Neural crest cell (in vitro differentiated cells): ENCODE measurements at regions not wholly inside any gene's neighbourhood (a gene's known extent, or its start where the extent isn't known, plus 50 kb on each side); places are given as distances from the start of the nearest gene placed in this dataset.

ENCODE experiments used
- DNase-seq: peaks from one replicate; pipeline ENCODE4 v3.0.0; 2021; ENCODE audit warnings: low read depth, mixed read lengths, low spot score
- H3K27ac Mint-ChIP-seq: one replicate; pipeline ENCODE4 v1.8.0; 2021; ENCODE audit warnings: mild to moderate bottlenecking, mixed read lengths; ENCODE audit not compliant: unreplicated experiment
- H3K27me3 Mint-ChIP-seq: 2 replicates; pipeline ENCODE4 v1.8.0; 2021; ENCODE audit warnings: low read depth, mild to moderate bottlenecking, mixed read lengths
- H3K36me3 Mint-ChIP-seq: 2 replicates; pipeline ENCODE4 v1.8.0; 2021; ENCODE audit warnings: low read depth, mild to moderate bottlenecking, mixed read lengths
- H3K4me1 Mint-ChIP-seq: 2 replicates; pipeline ENCODE4 v1.8.0; 2021; ENCODE audit warnings: mixed read lengths
- H3K4me3 Mint-ChIP-seq: one replicate; pipeline ENCODE4 v1.8.0; 2021; ENCODE audit warnings: mild to moderate bottlenecking, mixed read lengths
- H3K9me3 Mint-ChIP-seq: 2 replicates; pipeline ENCODE4 v1.8.0; 2021; ENCODE audit warnings: mixed read lengths
- CTCF ChIP-seq: fragments of 200-600 bp; sonication (generic); conservative IDR thresholded peaks from 2 replicates; pipeline ENCODE4 v1.5.0; 2021; ENCODE audit warnings: antibody characterized with exemption, mild to moderate bottlenecking

- TF ChIP-seq CTCF = no peak
- H3K9me3 Mint-ChIP-seq = peaks cover 4% of the 10 kb centered on the region
- no peaks in the 10 kb centered on the region for H3K36me3 Mint-ChIP-seq
- H3K27me3 Mint-ChIP-seq = no peaks in the 10 kb centered on the region
- DNase-seq = no peak
- no peaks in the 10 kb centered on the region for H3K4me1 Mint-ChIP-seq
- H3K4me3 Mint-ChIP-seq = no peak overlapping the region
- H3K27ac Mint-ChIP-seq = no peak overlapping the region
These were observed 365.2 kb downstream of the CD109 start for GRCh38 chr6:74061201-74061600.

- Mint-ChIP-seq H3K36me3 (no peaks in the 10 kb centered on the region), H3K27me3 (no peaks in the 10 kb centered on the region), H3K27ac (no peak overlapping the region), H3K9me3 (peaks cover 4% of the 10 kb centered on the region), H3K4me3 (no peak overlapping the region), H3K4me1 (no peaks in the 10 kb centered on the region)
- TF ChIP-seq CTCF = no peak
- DNase-seq = no peak
These were observed 364.4 kb downstream of the CD109 start for GRCh38 chr6:74060354-74060753.

GRCh38 chr6:74058606-74059005, 362.6 kb downstream of the CD109 start:
- H3K4me3 Mint-ChIP-seq = no peak overlapping the region
- no peaks in the 10 kb centered on the region for H3K36me3 Mint-ChIP-seq
- no peaks in the 10 kb centered on the region for H3K27me3 Mint-ChIP-seq
- no peak for DNase-seq
- no peak overlapping the region for H3K27ac Mint-ChIP-seq
- no peak for TF ChIP-seq CTCF
- H3K4me1 Mint-ChIP-seq = no peaks in the 10 kb centered on the region
- H3K9me3 Mint-ChIP-seq = peaks cover 4% of the 10 kb centered on the region

- Mint-ChIP-seq H3K4me1 (no peaks in the 10 kb centered on the region), H3K4me3 (no peak overlapping the region), H3K27me3 (no peaks in the 10 kb centered on the region), H3K9me3 (peaks cover 4% of the 10 kb centered on the region), H3K27ac (no peak overlapping the region), H3K36me3 (no peaks in the 10 kb centered on the region)
- TF ChIP-seq CTCF = no peak
- DNase-seq = no peak
These were observed 361.3 kb downstream of the CD109 start for GRCh38 chr6:74057326-74057725.

GRCh38 chr6:74054190-74054589, 358.2 kb downstream of the CD109 start:
- Mint-ChIP-seq H3K4me3 (no peak overlapping the region), H3K27ac (no peak overlapping the region), H3K27me3 (no peaks in the 10 kb centered on the region), H3K36me3 (no peaks in the 10 kb centered on the region), H3K4me1 (no peaks in the 10 kb centered on the region), H3K9me3 (peaks cover 4% of the 10 kb centered on the region)
- DNase-seq = no peak
- no peak for TF ChIP-seq CTCF

- H3K4me3 Mint-ChIP-seq = no peak overlapping the region
- H3K27ac Mint-ChIP-seq = no peak overlapping the region
- H3K9me3 Mint-ChIP-seq = no peaks in the 10 kb centered on the region
- TF ChIP-seq CTCF = no peak
- no peaks in the 10 kb centered on the region for H3K27me3 Mint-ChIP-seq
- H3K4me1 Mint-ChIP-seq = no peaks in the 10 kb centered on the region
- no peak for DNase-seq
- H3K36me3 Mint-ChIP-seq = no peaks in the 10 kb centered on the region
These were observed 354.9 kb downstream of the CD109 start for GRCh38 chr6:74050921-74051320.
